IMR-90 (cell line): ENCODE measurements at regions not wholly inside any gene's neighbourhood (a gene's known extent, or its start where the extent isn't known, plus 50 kb on each side); places are given as distances from the start of the nearest gene placed in this dataset.

Experiments
- CEBPB ChIP-seq: IDR thresholded peaks from 2 replicates; pipeline ENCODE4 v1.6.1; 2012; ENCODE audit warnings: low read depth, low read length, improper control_type of control experiment
- CHD1 ChIP-seq: IDR thresholded peaks from 2 replicates; pipeline ENCODE4 v1.6.1; 2012; ENCODE audit warnings: low read depth, low read length, improper control_type of control experiment
- MAZ ChIP-seq: IDR thresholded peaks from 2 replicates; pipeline ENCODE4 v1.6.1; 2012; ENCODE audit warnings: low read depth, mild to moderate bottlenecking, low read length, improper control_type of control experiment, moderate library complexity, borderline replicate concordance
- MXI1 ChIP-seq: IDR thresholded peaks from 2 replicates; pipeline ENCODE4 v1.6.1; 2012; ENCODE audit warnings: low read depth, mild to moderate bottlenecking, low read length, moderate library complexity, borderline replicate concordance
- POLR2A ChIP-seq: IDR thresholded peaks from 2 replicates; pipeline ENCODE4 v1.6.1; 2012; ENCODE audit warnings: mild to moderate bottlenecking, low read depth, low read length
- RAD21 ChIP-seq: IDR thresholded peaks from 2 replicates; pipeline ENCODE4 v1.6.1; 2012; ENCODE audit warnings: low read length, improper control_type of control experiment
- RCOR1 ChIP-seq: IDR thresholded peaks from 2 replicates; pipeline ENCODE4 v1.6.1; 2012; ENCODE audit warnings: mild to moderate bottlenecking, low read length, improper control_type of control experiment; ENCODE audit not compliant: insufficient replicate concordance
- RFX5 ChIP-seq: IDR thresholded peaks from 2 replicates; pipeline ENCODE4 v1.8.0; 2012; ENCODE audit warnings: low read depth, mild to moderate bottlenecking, low read length, moderate library complexity
- SMC3 ChIP-seq: fragments of 150-350 bp; IDR thresholded peaks from 2 replicates; pipeline ENCODE4 v1.6.1; 2016; ENCODE audit warnings: low read depth, mild to moderate bottlenecking, antibody characterized with exemption, low read length, moderate library complexity
- TF ChIP-seq, protein P1 (sequence below): conservative IDR thresholded peaks from 2 replicates; pipeline ENCODE4 v1.5.1; 2012; ENCODE audit warnings: mild to moderate bottlenecking, low read depth, low read length, improper control_type of control experiment

GRCh38 chr5:174420651-174421407 is 303.6 kb upstream of the MSX2 start:
- TF ChIP-seq MAZ: no peak
- TF ChIP-seq POLR2A: no peak
- no peak for TF ChIP-seq SMC3
- TF ChIP-seq, protein P1, sequence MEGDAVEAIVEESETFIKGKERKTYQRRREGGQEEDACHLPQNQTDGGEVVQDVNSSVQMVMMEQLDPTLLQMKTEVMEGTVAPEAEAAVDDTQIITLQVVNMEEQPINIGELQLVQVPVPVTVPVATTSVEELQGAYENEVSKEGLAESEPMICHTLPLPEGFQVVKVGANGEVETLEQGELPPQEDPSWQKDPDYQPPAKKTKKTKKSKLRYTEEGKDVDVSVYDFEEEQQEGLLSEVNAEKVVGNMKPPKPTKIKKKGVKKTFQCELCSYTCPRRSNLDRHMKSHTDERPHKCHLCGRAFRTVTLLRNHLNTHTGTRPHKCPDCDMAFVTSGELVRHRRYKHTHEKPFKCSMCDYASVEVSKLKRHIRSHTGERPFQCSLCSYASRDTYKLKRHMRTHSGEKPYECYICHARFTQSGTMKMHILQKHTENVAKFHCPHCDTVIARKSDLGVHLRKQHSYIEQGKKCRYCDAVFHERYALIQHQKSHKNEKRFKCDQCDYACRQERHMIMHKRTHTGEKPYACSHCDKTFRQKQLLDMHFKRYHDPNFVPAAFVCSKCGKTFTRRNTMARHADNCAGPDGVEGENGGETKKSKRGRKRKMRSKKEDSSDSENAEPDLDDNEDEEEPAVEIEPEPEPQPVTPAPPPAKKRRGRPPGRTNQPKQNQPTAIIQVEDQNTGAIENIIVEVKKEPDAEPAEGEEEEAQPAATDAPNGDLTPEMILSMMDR: no peak
- no peak for TF ChIP-seq CEBPB
- TF ChIP-seq RAD21: no peak
- TF ChIP-seq CHD1: no peak
- no peak for TF ChIP-seq RFX5
- TF ChIP-seq MXI1: no peak
- TF ChIP-seq RCOR1: no peak
